ENCODE measurements at regions not wholly inside any gene's neighbourhood (a gene's known extent, or its start where the extent isn't known, plus 50 kb on each side); places are given as distances from the start of the nearest gene placed in this dataset.

- DNase-seq: no peak
Measured at GRCh38 chr14:71588576-71589215, 343.5 kb upstream of the RGS6 start.

GRCh38 chr14:71589609-71590008 is 342.6 kb upstream of the RGS6 start:
- DNase-seq: no peak

- DNase-seq: no peak
Measured at GRCh38 chr14:71590131-71590530, 342.1 kb upstream of the RGS6 start.

GRCh38 chr14:71591231-71591630 is 341.0 kb upstream of the RGS6 start:
- no peak for DNase-seq

- DNase-seq: no peak
Measured at GRCh38 chr14:71591929-71592328, 340.3 kb upstream of the RGS6 start.

- DNase-seq: no peak
Measured at GRCh38 chr14:71592361-71592760, 339.9 kb upstream of the RGS6 start.

GRCh38 chr14:71593966-71594365 is 338.3 kb upstream of the RGS6 start:
- DNase-seq: no peak

- DNase-seq: no peak
Measured at GRCh38 chr14:71594821-71595220, 337.4 kb upstream of the RGS6 start.

GRCh38 chr14:71595441-71595840 is 336.8 kb upstream of the RGS6 start:
- no peak for DNase-seq

- DNase-seq: no peak
Measured at GRCh38 chr14:71597287-71597920, 334.8 kb upstream of the RGS6 start.

- no peak for DNase-seq
Measured at GRCh38 chr14:71597955-71598660, 334.1 kb upstream of the RGS6 start.

- no peak for DNase-seq
Measured at GRCh38 chr14:71600309-71600708, 331.9 kb upstream of the RGS6 start.

GRCh38 chr14:71602524-71602923 is 329.7 kb upstream of the RGS6 start:
- no peak for DNase-seq

- DNase-seq: no peak
Measured at GRCh38 chr14:71604231-71604630, 328.0 kb upstream of the RGS6 start.

- DNase-seq: no peak
Measured at GRCh38 chr14:71606064-71606463, 326.2 kb upstream of the RGS6 start.

GRCh38 chr14:71606575-71606974 is 325.7 kb upstream of the RGS6 start:
- DNase-seq: no peak

GRCh38 chr14:71607056-71607455 is 325.2 kb upstream of the RGS6 start:
- DNase-seq: no peak

- DNase-seq: no peak
Measured at GRCh38 chr14:71610149-71610548, 322.1 kb upstream of the RGS6 start.

- DNase-seq: no peak
Measured at GRCh38 chr14:71610797-71611196, 321.4 kb upstream of the RGS6 start.

GRCh38 chr14:71613168-71613567 is 319.1 kb upstream of the RGS6 start:
- DNase-seq: no peak

- DNase-seq: no peak
Measured at GRCh38 chr14:71616013-71616412, 316.2 kb upstream of the RGS6 start.

GRCh38 chr14:71618047-71618446 is 314.2 kb upstream of the RGS6 start:
- no peak for DNase-seq

- no peak for DNase-seq
Measured at GRCh38 chr14:71618716-71619115, 313.5 kb upstream of the RGS6 start.

- no peak for DNase-seq
Measured at GRCh38 chr14:71619472-71619871, 312.8 kb upstream of the RGS6 start.
